ENCODE measurements at regions not wholly inside any gene's neighbourhood (a gene's known extent, or its start where the extent isn't known, plus 50 kb on each side); places are given as distances from the start of the nearest gene placed in this dataset.
"Not testable (repeated sequence)": the region's sequence is repeated elsewhere in the genome, so short reads cannot be mapped to it uniquely, and the experiment has no call there.

- H3K27me3 Mint-ChIP-seq, result no peaks in the 10 kb centered on the region
- intact Hi-C loops (cut with micrococcal nuclease), result no loop called here
- no peaks in the 10 kb centered on the region for H3K4me1 Mint-ChIP-seq
- H3K9me3 Mint-ChIP-seq, result peaks cover 5% of the 10 kb centered on the region
- no peak overlapping the region for H3K4me3 Mint-ChIP-seq
- H3K36me3 Mint-ChIP-seq (ENCODE audit: low read depth), result no peaks in the 10 kb centered on the region
- ChIA-PET CTCF (no interaction called here), POLR2A (no interaction called here)
- H3K27ac Mint-ChIP-seq, result no peak overlapping the region
- no peak for DNase-seq
- TF ChIP-seq CTCF (IDR thresholded peaks at IDR 0.05), result no peak
- no peak for ATAC-seq (ENCODE audit: low read depth)
Measured at GRCh38 chrX:142860944-142861343, 164.8 kb upstream of the SPANXN4 start.

- Mint-ChIP-seq H3K4me3 (no peak overlapping the region), H3K9me3 (peaks cover 5% of the 10 kb centered on the region), H3K4me1 (no peaks in the 10 kb centered on the region), H3K27me3 (no peaks in the 10 kb centered on the region), H3K36me3 (ENCODE audit: low read depth) (no peaks in the 10 kb centered on the region), H3K27ac (no peak overlapping the region)
- DNase-seq, result no peak
- POLR2A ChIA-PET, result no interaction called here
- intact Hi-C loops (cut with micrococcal nuclease), result no loop called here
- CTCF ChIA-PET, result no interaction called here
- ATAC-seq (ENCODE audit: low read depth), result no peak
- no peak for TF ChIP-seq CTCF (IDR thresholded peaks at IDR 0.05)
Measured at GRCh38 chrX:142861557-142861956, 164.2 kb upstream of the SPANXN4 start.

GRCh38 chrX:142866247-142866646 lies 159.5 kb upstream of the SPANXN4 start:
- H3K27me3 Mint-ChIP-seq; H3K36me3 Mint-ChIP-seq (ENCODE audit: low read depth); H3K4me3 Mint-ChIP-seq; intact Hi-C loops (cut with micrococcal nuclease); ATAC-seq (ENCODE audit: low read depth); H3K4me1 Mint-ChIP-seq; CTCF ChIA-PET; POLR2A ChIA-PET; H3K9me3 Mint-ChIP-seq; DNase-seq; H3K27ac Mint-ChIP-seq: not testable (repeated sequence)

GRCh38 chrX:142873214-142873613 lies 152.5 kb upstream of the SPANXN4 start:
- DNase-seq, result no peak
- ChIA-PET POLR2A (no interaction called here), CTCF (no interaction called here)
- no peaks in the 10 kb centered on the region for H3K27me3 Mint-ChIP-seq
- no peak for ATAC-seq (ENCODE audit: low read depth)
- intact Hi-C loops (cut with micrococcal nuclease), result no loop called here
- no peak overlapping the region for H3K27ac Mint-ChIP-seq
- no peaks in the 10 kb centered on the region for H3K4me1 Mint-ChIP-seq
- no peak overlapping the region for H3K4me3 Mint-ChIP-seq
- H3K36me3 Mint-ChIP-seq (ENCODE audit: low read depth), result no peaks in the 10 kb centered on the region
- H3K9me3 Mint-ChIP-seq, result peaks cover 6% of the 10 kb centered on the region
- TF ChIP-seq CTCF (IDR thresholded peaks at IDR 0.05), result no peak

- no peak for DNase-seq
- CTCF ChIA-PET, result no interaction called here
- no peak for TF ChIP-seq CTCF (IDR thresholded peaks at IDR 0.05)
- no peaks in the 10 kb centered on the region for H3K27me3 Mint-ChIP-seq
- H3K27ac Mint-ChIP-seq, result no peak overlapping the region
- no peaks in the 10 kb centered on the region for H3K9me3 Mint-ChIP-seq
- no peaks in the 10 kb centered on the region for H3K36me3 Mint-ChIP-seq (ENCODE audit: low read depth)
- intact Hi-C loops (cut with micrococcal nuclease), result no loop called here
- no peaks in the 10 kb centered on the region for H3K4me1 Mint-ChIP-seq
- POLR2A ChIA-PET, result no interaction called here
- H3K4me3 Mint-ChIP-seq, result no peak overlapping the region
- ATAC-seq (ENCODE audit: low read depth), result no peak
Measured at GRCh38 chrX:142884881-142885280, 140.8 kb upstream of the SPANXN4 start.

GRCh38 chrX:142891046-142891445 lies 134.7 kb upstream of the SPANXN4 start:
- intact Hi-C loops (cut with micrococcal nuclease), result no loop called here
- Mint-ChIP-seq H3K27me3 (no peaks in the 10 kb centered on the region), H3K4me3 (no peak overlapping the region), H3K27ac (no peak overlapping the region), H3K36me3 (ENCODE audit: low read depth) (no peaks in the 10 kb centered on the region), H3K9me3 (no peaks in the 10 kb centered on the region), H3K4me1 (no peaks in the 10 kb centered on the region)
- ChIA-PET POLR2A (no interaction called here), CTCF (no interaction called here)
- no peak for TF ChIP-seq CTCF (IDR thresholded peaks at IDR 0.05)
- DNase-seq (no peak), ATAC-seq (ENCODE audit: low read depth) (no peak)

Data from activated B cell treated with CpG ODN at 0.5 μM for 24 hours (primary cell).